ENCODE measurements at regions not wholly inside any gene's neighbourhood (a gene's known extent, or its start where the extent isn't known, plus 50 kb on each side); places are given as distances from the start of the nearest gene placed in this dataset.
"Not testable (repeated sequence)": the region's sequence is repeated elsewhere in the genome, so short reads cannot be mapped to it uniquely, and the experiment has no call there.

DNA sequence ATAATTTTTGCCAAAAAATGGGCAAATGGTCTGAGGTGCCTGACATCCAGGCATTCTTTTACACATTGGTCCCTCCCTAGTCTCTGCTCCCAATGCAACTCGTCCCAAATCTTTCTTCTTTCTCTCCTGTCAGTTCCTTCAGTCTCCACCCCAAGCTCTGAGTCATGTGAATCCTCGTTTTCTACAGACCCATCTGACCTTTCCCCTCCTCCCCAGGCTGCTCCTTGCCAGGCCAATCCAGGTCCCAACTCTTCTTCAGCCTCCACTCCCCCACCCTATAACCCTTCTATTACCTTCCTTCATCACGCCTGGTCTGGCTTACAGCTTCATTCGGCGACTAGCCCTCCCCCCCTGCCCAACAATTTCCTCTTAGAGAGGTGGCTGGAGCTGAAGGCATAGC lies 55.3 kb downstream of the BBS10 start:
- not testable (repeated sequence) for H3K4me1 Mint-ChIP-seq, H3K9me3 Mint-ChIP-seq, H3K27me3 Mint-ChIP-seq

DNA sequence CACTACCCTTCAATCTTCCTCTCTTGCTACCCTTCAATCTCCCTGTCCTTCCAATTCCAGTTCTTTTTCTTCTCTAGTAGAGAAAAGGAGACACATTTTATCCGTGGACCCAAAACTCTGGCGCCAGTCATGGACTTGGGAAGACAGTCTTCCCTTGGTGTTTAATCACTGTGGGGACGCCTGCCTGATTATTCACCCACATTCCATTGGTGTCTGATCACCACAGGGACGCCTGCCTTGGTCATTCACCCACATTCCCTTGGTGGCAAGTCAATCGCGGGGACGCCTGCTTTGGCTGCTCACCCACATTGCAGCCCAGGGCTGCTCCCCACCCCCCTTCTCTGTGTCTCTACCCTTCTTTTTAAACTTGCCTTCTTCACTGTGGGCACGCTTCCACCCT lies 55.9 kb downstream of the BBS10 start:
- H3K4me1 Mint-ChIP-seq, H3K4me3 Mint-ChIP-seq, H3K27ac Mint-ChIP-seq, H3K36me3 Mint-ChIP-seq, H3K27me3 Mint-ChIP-seq, H3K9me3 Mint-ChIP-seq: not testable (repeated sequence)

More for the DNA sequence above, 55.3 kb downstream of the BBS10 start:
- not testable (repeated sequence) for H3K36me3 Mint-ChIP-seq, H3K4me3 Mint-ChIP-seq, H3K27ac Mint-ChIP-seq

DNA sequence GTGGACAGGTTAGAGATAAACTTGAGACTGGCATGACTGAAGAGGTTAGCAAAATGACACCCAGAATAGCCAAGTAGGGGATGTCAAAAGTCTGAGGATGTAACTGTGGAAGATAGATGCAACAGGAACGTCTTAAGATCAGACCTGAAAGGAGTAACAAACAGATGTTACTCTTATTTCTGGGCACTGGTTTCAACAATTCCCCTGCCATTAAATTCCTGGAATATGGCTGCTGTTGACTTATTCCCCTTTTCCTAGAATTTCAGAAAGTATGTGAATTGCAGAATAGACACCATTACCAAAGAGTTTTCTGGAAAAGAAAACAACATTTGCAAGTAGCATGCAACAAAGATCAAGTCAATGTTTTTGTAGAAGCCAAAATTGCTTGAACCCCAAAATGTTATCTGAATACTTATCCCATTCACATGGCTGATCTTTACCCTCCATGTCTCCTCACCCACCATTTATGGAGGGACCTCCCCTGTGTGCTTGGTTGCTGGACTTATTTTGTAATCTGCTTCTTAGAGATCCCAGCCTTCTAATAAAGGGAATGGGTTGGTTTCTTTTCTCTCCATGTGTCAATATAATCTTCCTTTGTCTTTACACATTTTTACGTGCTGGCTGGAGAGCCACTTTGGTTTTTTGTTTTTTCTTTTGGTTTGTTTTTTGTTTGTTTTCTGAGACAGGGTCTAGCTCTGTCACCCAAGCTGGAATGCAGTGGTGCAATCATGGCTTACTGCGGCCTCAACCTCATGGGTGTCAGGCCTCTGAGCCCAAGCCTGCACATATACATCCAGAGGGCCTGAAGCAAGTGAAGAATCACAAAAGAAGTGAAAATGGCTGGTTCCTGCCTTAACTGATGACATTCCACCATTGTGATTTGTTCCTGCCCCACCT lies 57.0 kb downstream of the BBS10 start:
- H3K4me1 Mint-ChIP-seq: no peaks in the 10 kb centered on the region
- H3K27ac Mint-ChIP-seq: no peak overlapping the region
- H3K9me3 Mint-ChIP-seq: peaks cover 4% of the 10 kb centered on the region
- no peak overlapping the region for H3K4me3 Mint-ChIP-seq
- H3K27me3 Mint-ChIP-seq: peaks cover 4% of the 10 kb centered on the region
- no peaks in the 10 kb centered on the region for H3K36me3 Mint-ChIP-seq

DNA sequence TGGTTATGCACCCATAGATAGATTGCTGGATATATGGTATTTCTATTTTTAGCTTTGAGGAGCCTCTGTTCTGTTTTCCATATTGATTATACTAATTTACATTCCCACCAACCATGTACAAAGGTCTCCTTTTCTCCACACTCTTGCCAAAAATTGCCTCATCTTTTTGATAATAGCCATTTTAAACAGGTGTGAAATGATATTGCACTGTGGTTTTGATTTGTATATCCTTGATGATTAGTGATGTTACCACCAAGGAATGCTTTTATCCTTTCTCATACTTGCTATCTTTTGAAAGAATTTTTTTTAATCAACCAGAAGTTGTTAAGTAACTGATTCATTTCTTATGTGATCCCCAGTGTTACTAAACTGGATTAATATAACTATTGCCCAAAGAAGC lies 60.0 kb downstream of the BBS10 start:
- no peaks in the 10 kb centered on the region for H3K36me3 Mint-ChIP-seq
- H3K4me1 Mint-ChIP-seq: no peaks in the 10 kb centered on the region
- H3K27me3 Mint-ChIP-seq: peaks cover 6% of the 10 kb centered on the region
- peaks cover 4% of the 10 kb centered on the region for H3K9me3 Mint-ChIP-seq
- H3K27ac Mint-ChIP-seq: no peak overlapping the region
- no peak overlapping the region for H3K4me3 Mint-ChIP-seq

GRCh38 chr12:76284816-76285750 lies 63.1 kb downstream of the BBS10 start:
- no peaks in the 10 kb centered on the region for H3K9me3 Mint-ChIP-seq
- no peak overlapping the region for H3K27ac Mint-ChIP-seq
- H3K36me3 Mint-ChIP-seq: no peaks in the 10 kb centered on the region
- no peak overlapping the region for H3K4me3 Mint-ChIP-seq
- H3K27me3 Mint-ChIP-seq: peaks cover 2% of the 10 kb centered on the region
- H3K4me1 Mint-ChIP-seq: no peaks in the 10 kb centered on the region

DNA sequence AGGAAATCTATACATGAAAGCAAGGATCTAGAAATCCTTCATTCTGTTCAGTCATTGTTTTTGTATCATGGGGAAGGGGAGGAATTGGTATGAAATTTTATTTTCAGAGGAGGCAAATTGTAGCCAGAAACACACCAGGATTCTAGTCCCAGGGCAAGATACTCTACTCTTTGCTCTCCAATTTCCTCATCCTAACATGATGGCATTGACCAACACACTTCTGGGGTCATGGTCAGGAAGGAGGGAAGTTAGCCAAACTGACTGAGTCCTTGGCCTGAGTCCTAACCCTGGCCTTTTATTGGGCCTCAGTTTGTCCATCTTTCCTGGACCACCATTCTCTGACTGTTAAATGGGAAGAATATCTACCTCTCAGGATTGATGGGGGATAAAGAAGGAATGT lies 65.5 kb downstream of the BBS10 start:
- Mint-ChIP-seq H3K4me3 (no peak overlapping the region), H3K36me3 (no peaks in the 10 kb centered on the region), H3K4me1 (no peaks in the 10 kb centered on the region), H3K27ac (no peak overlapping the region), H3K9me3 (no peaks in the 10 kb centered on the region), H3K27me3 (peaks cover 2% of the 10 kb centered on the region)

GRCh38 chr12:76277480-76277879 lies 70.7 kb downstream of the BBS10 start:
- no peaks in the 10 kb centered on the region for H3K27me3 Mint-ChIP-seq
- no peaks in the 10 kb centered on the region for H3K36me3 Mint-ChIP-seq
- H3K4me3 Mint-ChIP-seq: no peak overlapping the region
- no peaks in the 10 kb centered on the region for H3K4me1 Mint-ChIP-seq
- no peak overlapping the region for H3K27ac Mint-ChIP-seq
- H3K9me3 Mint-ChIP-seq: no peaks in the 10 kb centered on the region

DNA sequence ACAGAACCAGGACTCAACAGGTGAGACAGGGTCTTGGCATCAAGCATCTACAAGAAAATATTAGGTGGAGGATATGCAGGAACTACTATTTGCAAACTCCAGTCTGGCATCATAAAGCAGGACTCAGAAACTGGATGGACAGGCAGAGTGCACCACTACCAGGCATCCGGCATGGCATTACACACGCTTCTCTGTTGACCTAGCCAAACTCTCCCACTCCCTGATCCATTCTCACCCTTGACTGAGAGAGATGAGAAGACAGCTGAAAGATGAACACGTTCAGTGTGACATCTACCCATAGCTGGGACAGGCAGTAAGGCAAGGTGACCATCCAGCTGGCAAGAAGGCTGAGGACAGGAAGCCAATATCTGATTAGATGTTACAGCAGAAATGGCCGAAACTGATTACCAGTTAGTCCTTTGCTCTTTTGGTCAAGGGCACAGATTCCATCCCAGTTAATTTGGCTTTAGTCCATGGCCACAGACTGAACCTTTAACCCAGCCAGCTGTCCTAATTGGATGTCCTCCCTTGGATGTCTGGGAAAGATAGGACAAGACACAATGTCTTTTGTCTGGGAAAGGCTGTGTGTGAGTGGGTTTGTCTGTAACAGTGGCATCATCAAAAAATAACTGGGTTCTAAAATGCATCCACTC lies 71.6 kb downstream of the BBS10 start:
- Mint-ChIP-seq H3K27me3 (no peaks in the 10 kb centered on the region), H3K27ac (no peak overlapping the region), H3K36me3 (no peaks in the 10 kb centered on the region), H3K4me1 (no peaks in the 10 kb centered on the region), H3K9me3 (no peaks in the 10 kb centered on the region), H3K4me3 (no peak overlapping the region)

GRCh38 chr12:76275511-76276093 lies 72.6 kb downstream of the BBS10 start:
- Mint-ChIP-seq H3K27ac (no peak overlapping the region), H3K36me3 (no peaks in the 10 kb centered on the region), H3K4me3 (no peak overlapping the region), H3K9me3 (no peaks in the 10 kb centered on the region), H3K4me1 (no peaks in the 10 kb centered on the region), H3K27me3 (no peaks in the 10 kb centered on the region)

DNA sequence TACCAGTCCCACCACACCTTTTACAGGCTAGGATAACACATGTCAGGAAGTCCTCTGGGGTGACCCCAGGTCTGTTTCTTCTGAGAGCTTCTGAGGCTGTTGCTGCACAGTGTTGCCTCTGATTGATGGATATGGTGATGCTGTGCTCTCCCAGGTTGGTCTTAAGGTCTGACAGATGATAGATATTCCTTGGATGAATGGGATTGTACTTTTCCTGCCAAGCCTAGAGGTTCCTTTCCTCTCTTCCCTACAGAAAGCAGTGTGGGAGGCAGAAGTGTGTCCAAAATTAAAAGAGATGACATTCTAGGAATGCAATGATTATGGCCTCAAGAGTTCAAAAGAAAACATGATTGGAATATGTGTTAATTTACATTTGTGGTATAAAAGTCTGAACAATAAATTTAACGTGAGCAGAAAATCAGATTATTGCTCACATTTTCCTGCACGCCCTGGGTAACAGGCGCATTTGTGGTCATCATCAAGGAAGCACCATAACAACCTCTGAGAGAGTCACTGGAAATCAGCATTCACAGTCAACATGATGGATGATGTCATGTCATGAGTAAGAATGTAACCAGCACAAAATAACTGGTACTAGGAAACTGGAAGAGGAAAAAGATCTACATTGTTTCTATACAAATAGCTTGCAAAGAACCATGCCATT lies 73.7 kb downstream of the BBS10 start:
- Mint-ChIP-seq H3K36me3 (no peaks in the 10 kb centered on the region), H3K9me3 (no peaks in the 10 kb centered on the region), H3K27me3 (no peaks in the 10 kb centered on the region), H3K27ac (peak overlapping the region; percentile 8), H3K4me3 (no peak overlapping the region), H3K4me1 (no peaks in the 10 kb centered on the region)

- Mint-ChIP-seq H3K9me3 (no peaks in the 10 kb centered on the region), H3K27ac (no peak overlapping the region), H3K4me3 (no peak overlapping the region), H3K36me3 (no peaks in the 10 kb centered on the region), H3K27me3 (no peaks in the 10 kb centered on the region), H3K4me1 (no peaks in the 10 kb centered on the region)
Observed at GRCh38 chr12:76272287-76272686, 75.9 kb downstream of the BBS10 start.

DNA sequence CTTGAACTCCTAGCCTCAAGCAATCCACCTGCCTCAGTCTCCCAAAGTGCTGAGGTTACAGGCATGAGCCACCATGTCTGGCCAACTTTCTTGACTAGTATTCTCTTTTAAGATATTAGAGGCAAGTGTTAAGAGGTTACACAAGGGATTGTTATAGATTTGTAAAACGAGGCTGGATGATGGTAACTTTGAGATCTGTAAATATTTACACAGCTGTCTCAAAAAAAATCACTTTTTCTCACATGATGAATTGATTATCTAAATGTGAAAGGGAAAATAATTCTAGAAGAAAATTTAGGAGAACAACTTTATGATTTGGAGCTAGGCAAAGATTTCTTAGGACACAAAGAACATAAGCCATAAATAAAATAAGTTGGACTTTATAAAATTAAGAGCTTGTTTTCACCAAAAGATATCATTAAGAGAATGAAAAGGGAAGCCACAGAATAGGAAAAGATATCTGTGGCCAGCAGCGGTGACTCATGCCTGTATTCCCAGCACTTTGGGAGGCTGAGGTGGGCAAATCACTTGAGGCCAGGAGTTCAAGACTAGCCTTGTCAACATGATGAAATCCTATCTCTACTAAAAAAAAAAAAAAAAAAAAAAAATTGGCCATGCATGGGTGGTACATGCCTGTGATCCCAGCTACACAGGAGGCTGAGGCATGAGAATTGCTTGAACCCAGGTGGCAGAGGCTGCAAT lies 77.4 kb downstream of the BBS10 start:
- Mint-ChIP-seq H3K27me3 (peaks cover 3% of the 10 kb centered on the region), H3K36me3 (no peaks in the 10 kb centered on the region), H3K4me3 (no peak overlapping the region), H3K27ac (no peak overlapping the region), H3K9me3 (no peaks in the 10 kb centered on the region), H3K4me1 (no peaks in the 10 kb centered on the region)

DNA sequence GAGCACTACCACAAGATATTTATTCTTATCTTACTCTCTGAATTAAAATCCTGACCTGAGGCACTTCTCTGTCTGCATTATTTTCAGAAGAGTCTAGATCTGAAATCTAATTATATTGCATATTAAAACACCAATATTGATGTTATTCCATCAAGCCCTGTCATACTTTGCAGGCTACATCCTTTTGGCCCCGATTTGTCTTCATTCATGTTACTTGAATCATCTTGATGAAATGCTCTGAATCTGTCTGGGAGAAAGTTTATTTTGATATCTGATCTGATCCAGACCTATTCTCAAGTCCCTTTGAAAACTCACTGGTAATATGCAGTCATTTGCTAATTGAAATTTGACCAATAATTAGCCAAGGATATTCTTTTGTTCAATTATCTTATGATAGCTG lies 79.9 kb downstream of the BBS10 start:
- H3K27ac Mint-ChIP-seq: no peak overlapping the region
- H3K9me3 Mint-ChIP-seq: peaks cover 5% of the 10 kb centered on the region
- no peak overlapping the region for H3K4me3 Mint-ChIP-seq
- no peaks in the 10 kb centered on the region for H3K36me3 Mint-ChIP-seq
- H3K4me1 Mint-ChIP-seq: no peaks in the 10 kb centered on the region
- peaks cover 11% of the 10 kb centered on the region for H3K27me3 Mint-ChIP-seq

DNA sequence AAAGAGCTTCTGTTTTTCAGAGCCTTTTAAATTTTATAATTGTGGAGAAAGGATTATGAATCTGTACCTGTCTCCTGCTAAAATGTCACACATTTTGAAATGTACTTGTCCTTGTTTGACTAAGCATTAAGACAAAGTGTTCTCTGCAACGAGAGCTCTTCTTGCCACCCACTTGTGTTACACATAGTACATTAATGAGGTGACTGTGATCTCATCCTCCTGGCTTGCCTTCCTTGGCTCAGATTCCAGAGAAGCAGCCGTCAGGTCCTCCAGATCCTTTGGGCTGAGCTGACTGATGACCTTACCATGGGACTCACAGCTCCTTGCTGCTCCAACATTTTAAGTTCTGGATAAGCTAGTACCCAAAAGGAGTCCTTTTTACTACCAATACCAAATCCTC lies 81.4 kb downstream of the BBS10 start:
- Mint-ChIP-seq H3K36me3 (no peaks in the 10 kb centered on the region), H3K4me1 (no peaks in the 10 kb centered on the region), H3K9me3 (peaks cover 5% of the 10 kb centered on the region), H3K27ac (no peak overlapping the region), H3K4me3 (no peak overlapping the region), H3K27me3 (peaks cover 14% of the 10 kb centered on the region)

Data from activated naive CD4-positive, alpha-beta T cell treated with anti-CD3 and anti-CD28 coated beads, Interleukin-2, amount 50 U/mL, for 24 hours (primary cell).